GM23248 (cell line): ENCODE measurements at regions not wholly inside any gene's neighbourhood (a gene's known extent, or its start where the extent isn't known, plus 50 kb on each side); places are given as distances from the start of the nearest gene placed in this dataset.

Experiments used
- DNase-seq: peaks from one replicate; pipeline ENCODE4 v3.0.0-alpha.2; 2015
- H2AFZ ChIP-seq: fragments of 200-600 bp; sonication (generic); 2 replicates; pipeline ENCODE4 v1.6.1; 2016; ENCODE audit warnings: antibody characterized with exemption
- H3F3A ChIP-seq: fragments of 200-600 bp; sonication (generic); 2 replicates; pipeline ENCODE4 v1.6.1; 2016; ENCODE audit warnings: mild to moderate bottlenecking, antibody characterized with exemption, mixed run types; ENCODE audit not compliant: insufficient read depth
- H3K27ac ChIP-seq: fragments of 200-600 bp; sonication (generic); 2 replicates; pipeline ENCODE4 v1.5.1; 2016; ENCODE audit warnings: mild to moderate bottlenecking
- H3K27me3 ChIP-seq: fragments of 200-600 bp; sonication (generic); replicated peaks from 2 replicates; pipeline ENCODE4 v1.6.1; 2016; ENCODE audit warnings: mild to moderate bottlenecking; ENCODE audit not compliant: insufficient read depth
- H3K36me3 ChIP-seq: fragments of 200-600 bp; sonication (generic); 2 replicates; pipeline ENCODE4 v1.6.1; 2016; ENCODE audit warnings: low read depth, mild to moderate bottlenecking
- H3K4me1 ChIP-seq: fragments of 200-600 bp; sonication (generic); 2 replicates; pipeline ENCODE4 v1.6.1; 2016; ENCODE audit warnings: mild to moderate bottlenecking; ENCODE audit not compliant: insufficient read depth
- H3K4me2 ChIP-seq: fragments of 200-600 bp; sonication (generic); one replicate; pipeline ENCODE4 v1.6.1; 2016; ENCODE audit warnings: mild to moderate bottlenecking; ENCODE audit not compliant: unreplicated experiment
- H3K4me3 ChIP-seq: fragments of 200-600 bp; sonication (generic); 2 replicates; pipeline ENCODE4 v1.5.1; 2016; ENCODE audit warnings: mild to moderate bottlenecking
- H3K79me2 ChIP-seq: fragments of 200-600 bp; sonication (generic); 2 replicates; pipeline ENCODE4 v1.6.1; 2016; ENCODE audit warnings: mild to moderate bottlenecking; ENCODE audit not compliant: insufficient read depth
- H3K9ac ChIP-seq: fragments of 200-600 bp; sonication (generic); 2 replicates; pipeline ENCODE4 v1.6.1; 2016; ENCODE audit warnings: mild to moderate bottlenecking
- H3K9me2 ChIP-seq: fragments of 200-600 bp; sonication (generic); 2 replicates; pipeline ENCODE4 v1.6.1; 2016; ENCODE audit warnings: mixed run types, mild to moderate bottlenecking, moderate library complexity; ENCODE audit not compliant: insufficient read depth
- H3K9me3 ChIP-seq: fragments of 200-600 bp; sonication (generic); one replicate; pipeline ENCODE4 v1.6.1; 2017; ENCODE audit warnings: low read depth
- H4K20me1 ChIP-seq: fragments of 200-600 bp; sonication (generic); 2 replicates; pipeline ENCODE4 v1.6.0; 2016; ENCODE audit not compliant: insufficient read depth
- EZH2 ChIP-seq: fragments of 200-600 bp; sonication (generic); IDR thresholded peaks from 2 replicates; pipeline ENCODE4 v1.6.1; 2018; ENCODE audit warnings: antibody characterized with exemption, mild to moderate bottlenecking; ENCODE audit not compliant: insufficient read depth, poor library complexity, severe bottlenecking
- EZH2phosphoT487 ChIP-seq: fragments of 200-600 bp; sonication (generic); IDR thresholded peaks from 2 replicates; pipeline ENCODE4 v1.6.1; 2018; ENCODE audit warnings: antibody characterized with exemption, moderate library complexity, mild to moderate bottlenecking, low read depth; ENCODE audit not compliant: insufficient read depth
- WGBS, 2 experiments: methylation state at CpG; one replicate each; pipeline ENCODE4 v1.1.6; 2015 to 2017; ENCODE audit warnings: low lambda C conversion rate in 2 of 2, low coverage in 1 of 2; ENCODE audit errors: missing lambda C conversion rate in 2 of 2; 5-methylcytosine and 5-hydroxymethylcytosine counted together
- in situ Hi-C: fragments of 300-500 bp; cut with MboI; formaldehyde crosslinking; loops from 2 replicates; pipeline ENCODE4 v1.15.0; 2020

DNA sequence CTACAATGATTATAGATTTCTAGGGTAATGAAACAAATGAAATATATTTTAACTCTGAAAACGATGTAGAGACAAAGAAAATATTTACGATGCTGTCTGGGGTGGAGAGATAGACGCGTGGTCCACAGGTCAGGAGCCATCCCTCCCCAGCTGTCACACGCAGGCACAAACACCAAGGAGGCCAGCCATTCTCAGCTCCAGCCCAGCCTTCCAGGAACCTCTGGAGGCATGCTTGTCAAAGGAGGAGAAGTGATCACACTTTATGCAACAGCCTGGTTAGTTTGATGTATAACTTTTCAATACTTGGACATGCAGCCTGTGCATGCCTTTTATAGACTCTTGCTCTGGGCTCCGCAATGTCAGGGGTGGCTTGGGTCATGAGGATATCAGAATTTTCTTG lies 391.5 kb upstream of the MGMT start:
- DNase-seq, result no peak
- H3K36me3 ChIP-seq, result no peaks in the 10 kb centered on the region

DNA sequence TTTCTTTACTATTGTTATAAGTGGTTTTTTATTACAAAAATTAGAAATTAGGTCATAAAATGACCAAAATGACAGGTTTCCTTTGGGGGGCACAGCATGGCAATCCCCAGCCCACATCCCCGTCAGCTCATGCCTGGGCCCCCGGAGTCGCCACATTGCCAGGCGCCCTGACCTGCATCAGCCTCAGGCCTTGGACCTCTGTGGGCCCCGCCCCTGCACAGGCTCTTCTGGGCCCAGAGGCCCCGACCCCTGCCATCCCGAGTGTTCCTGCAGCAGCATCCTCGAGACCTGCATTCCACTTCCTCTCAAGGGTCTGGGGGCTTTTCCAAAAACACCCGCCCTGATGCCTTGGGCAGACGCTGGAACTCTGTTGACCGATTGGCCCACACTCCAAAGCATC lies 391.1 kb upstream of the MGMT start:
- Histone ChIP-seq H3K4me1 (no peaks in the 10 kb centered on the region), H3K9ac (no peak overlapping the region), H3K9me3 (no peaks in the 10 kb centered on the region), H3K4me2 (no peak overlapping the region), H3K9me2 (no peaks in the 10 kb centered on the region), H3K36me3 (no peaks in the 10 kb centered on the region), H3F3A (no peaks in the 10 kb centered on the region), H3K79me2 (no peaks in the 10 kb centered on the region), H3K27ac (no peak overlapping the region), H3K4me3 (no peak overlapping the region), H3K27me3 (no peaks in the 10 kb centered on the region), H4K20me1 (no peaks in the 10 kb centered on the region), H2AFZ (no peak overlapping the region)
- DNase-seq, result no peak
- WGBS, 2 experiments, result 74 to 76% methylated on average over 11 of the region's 11 CpGs
- in situ Hi-C loops, result no loop called here
- TF ChIP-seq EZH2, result no peak
- no peak for TF ChIP-seq EZH2phosphoT487

More for the DNA sequence above, 391.5 kb upstream of the MGMT start:
- Histone ChIP-seq H3K9ac (no peak overlapping the region), H3K27me3 (no peaks in the 10 kb centered on the region), H3K27ac (no peak overlapping the region), H4K20me1 (no peaks in the 10 kb centered on the region), H3K9me2 (no peaks in the 10 kb centered on the region), H3K79me2 (no peaks in the 10 kb centered on the region), H3F3A (no peaks in the 10 kb centered on the region), H3K9me3 (no peaks in the 10 kb centered on the region), H3K4me2 (no peak overlapping the region), H3K4me3 (no peak overlapping the region), H3K4me1 (no peaks in the 10 kb centered on the region), H2AFZ (no peak overlapping the region)
- TF ChIP-seq EZH2 (no peak), EZH2phosphoT487 (no peak)
- 50 to 51% methylated on average over 6 of the region's 6 CpGs for WGBS, 2 experiments
- in situ Hi-C loops, result no loop called here

DNA sequence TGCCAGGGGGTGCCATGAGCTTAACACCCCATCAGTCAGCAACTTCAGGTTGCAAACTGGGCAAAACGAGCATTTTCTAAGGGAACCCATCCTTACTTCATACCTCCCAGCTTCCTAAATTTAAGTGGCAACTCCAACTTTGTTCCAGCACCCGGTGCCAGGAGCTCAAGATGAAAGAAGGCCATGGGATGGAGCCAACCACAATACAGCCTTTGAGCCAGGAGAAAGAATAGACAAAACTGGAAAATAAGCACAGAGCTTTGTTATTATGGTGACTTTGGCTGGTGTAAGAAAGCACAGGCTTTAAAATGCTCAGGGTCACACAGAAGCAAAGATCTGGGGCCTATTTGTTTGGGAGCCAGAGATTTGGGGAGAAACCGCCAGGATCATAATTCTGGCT lies 388.7 kb upstream of the MGMT start:
- H3K4me2 ChIP-seq, result no peak overlapping the region
- H4K20me1 ChIP-seq, result no peaks in the 10 kb centered on the region
- H3F3A ChIP-seq, result no peaks in the 10 kb centered on the region
- no peak for TF ChIP-seq EZH2phosphoT487
- H3K27ac ChIP-seq, result no peak overlapping the region
- H3K9ac ChIP-seq, result no peak overlapping the region
- DNase-seq, result no peak
- H3K9me2 ChIP-seq, result no peaks in the 10 kb centered on the region
- 5 to 10% methylated on average over 3 of the region's 3 CpGs for WGBS, 2 experiments
- no peaks in the 10 kb centered on the region for H3K79me2 ChIP-seq
- no peak overlapping the region for H2AFZ ChIP-seq
- no peak overlapping the region for H3K4me3 ChIP-seq
- no peaks in the 10 kb centered on the region for H3K27me3 ChIP-seq
- no peaks in the 10 kb centered on the region for H3K9me3 ChIP-seq
- H3K36me3 ChIP-seq, result no peaks in the 10 kb centered on the region
- H3K4me1 ChIP-seq, result no peaks in the 10 kb centered on the region
- in situ Hi-C loops, result no loop called here

DNA sequence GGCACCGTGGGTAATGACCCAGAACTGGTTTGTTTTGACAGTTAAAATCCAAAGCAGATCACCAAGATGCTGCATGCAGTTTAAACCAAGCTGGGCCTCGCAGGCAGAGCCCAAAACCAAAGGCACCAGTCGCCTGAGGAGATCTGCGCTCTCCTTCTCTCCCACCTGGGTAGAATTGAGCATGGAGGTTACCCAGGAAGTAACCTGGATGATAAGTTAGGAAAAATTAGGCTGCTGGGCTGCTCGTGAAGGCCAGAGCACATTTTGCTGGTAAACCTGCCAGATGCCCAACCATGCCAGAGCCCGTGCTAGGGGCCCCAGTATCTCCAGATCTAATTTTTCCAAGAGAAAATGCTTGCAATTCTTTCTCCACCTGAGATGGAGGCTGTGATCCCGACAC lies 388.3 kb upstream of the MGMT start:
- no peaks in the 10 kb centered on the region for H3F3A ChIP-seq
- H3K9me3 ChIP-seq, result no peaks in the 10 kb centered on the region
- no peaks in the 10 kb centered on the region for H3K9me2 ChIP-seq
- H3K27me3 ChIP-seq, result no peaks in the 10 kb centered on the region
- in situ Hi-C loops, result no loop called here
- no peak overlapping the region for H3K4me2 ChIP-seq
- H3K9ac ChIP-seq, result no peak overlapping the region
- H3K36me3 ChIP-seq, result no peaks in the 10 kb centered on the region
- 16 to 20% methylated on average over 7 of the region's 7 CpGs for WGBS, 2 experiments
- H3K27ac ChIP-seq, result no peak overlapping the region
- no peak overlapping the region for H2AFZ ChIP-seq
- H3K4me3 ChIP-seq, result no peak overlapping the region
- no peaks in the 10 kb centered on the region for H4K20me1 ChIP-seq
- no peak for TF ChIP-seq EZH2
- TF ChIP-seq EZH2phosphoT487, result no peak
- H3K79me2 ChIP-seq, result no peaks in the 10 kb centered on the region
- H3K4me1 ChIP-seq, result no peaks in the 10 kb centered on the region
- no peak for DNase-seq

DNA sequence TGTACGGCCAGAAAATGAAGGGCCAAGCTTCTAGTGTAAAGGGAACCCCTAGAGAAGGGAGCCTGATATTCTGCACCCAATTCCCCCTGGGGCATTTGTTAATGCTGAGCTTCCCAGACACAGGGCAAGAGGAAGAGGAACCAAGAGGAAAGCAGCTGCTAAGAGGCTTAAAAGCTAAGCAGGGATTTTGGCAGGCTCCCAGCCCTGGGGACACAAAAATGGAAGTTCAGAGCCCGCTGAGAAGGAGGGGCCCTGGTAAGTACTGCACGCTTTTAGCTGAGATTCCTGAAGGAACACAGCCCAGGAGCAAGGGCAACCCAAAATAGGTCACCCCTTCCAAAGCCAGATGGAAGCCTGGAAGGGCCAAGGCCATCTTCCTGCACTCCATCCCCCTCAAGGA lies 387.3 kb upstream of the MGMT start:
- Histone ChIP-seq H3F3A (no peaks in the 10 kb centered on the region), H3K36me3 (no peaks in the 10 kb centered on the region), H3K9ac (no peak overlapping the region), H3K4me3 (no peak overlapping the region), H3K79me2 (no peaks in the 10 kb centered on the region), H2AFZ (no peak overlapping the region), H3K9me2 (no peaks in the 10 kb centered on the region), H3K27ac (no peak overlapping the region), H3K4me2 (no peak overlapping the region), H3K27me3 (no peaks in the 10 kb centered on the region), H3K9me3 (no peaks in the 10 kb centered on the region), H3K4me1 (no peaks in the 10 kb centered on the region), H4K20me1 (no peaks in the 10 kb centered on the region)
- DNase-seq, result no peak
- WGBS, 2 experiments, result 34 to 48% methylated on average over 3 of the region's 3 CpGs
- in situ Hi-C loops, result no loop called here
- TF ChIP-seq EZH2phosphoT487, result no peak
- no peak for TF ChIP-seq EZH2
